Hematopoietic multipotent progenitor cell (in vitro differentiated cells): ENCODE measurements at regions not wholly inside any gene's neighbourhood (a gene's known extent, or its start where the extent isn't known, plus 50 kb on each side); places are given as distances from the start of the nearest gene placed in this dataset.

Experiments
- DNase-seq, 3 donors: peaks; one replicate each; pipeline ENCODE4 v3.0.0-alpha.2; 2011 to 2015; ENCODE audit warnings: low read depth in 2 of 3, low spot score in 2 of 3

DNA sequence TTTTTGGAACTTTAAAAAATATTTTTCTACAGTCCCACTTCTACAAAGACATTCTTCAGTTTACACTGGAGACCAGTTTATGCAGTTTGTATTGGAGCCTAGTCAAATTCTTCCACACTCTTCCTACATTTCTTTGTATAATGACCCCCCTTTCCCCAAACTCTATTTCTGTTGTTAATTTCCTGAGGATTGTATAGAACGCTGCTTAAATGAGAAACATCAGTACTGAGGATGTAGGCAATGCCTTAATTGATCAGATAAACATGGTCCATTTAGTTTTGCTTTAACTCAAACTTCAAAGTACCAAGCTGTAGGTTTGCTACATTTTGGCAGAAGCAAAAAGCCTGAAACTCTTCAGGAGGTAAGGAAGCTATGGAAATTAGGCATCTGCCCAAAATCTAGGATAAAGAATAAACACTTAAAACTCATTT lies 155.5 kb downstream of the SLC7A11 start:
- no peak for DNase-seq

DNA sequence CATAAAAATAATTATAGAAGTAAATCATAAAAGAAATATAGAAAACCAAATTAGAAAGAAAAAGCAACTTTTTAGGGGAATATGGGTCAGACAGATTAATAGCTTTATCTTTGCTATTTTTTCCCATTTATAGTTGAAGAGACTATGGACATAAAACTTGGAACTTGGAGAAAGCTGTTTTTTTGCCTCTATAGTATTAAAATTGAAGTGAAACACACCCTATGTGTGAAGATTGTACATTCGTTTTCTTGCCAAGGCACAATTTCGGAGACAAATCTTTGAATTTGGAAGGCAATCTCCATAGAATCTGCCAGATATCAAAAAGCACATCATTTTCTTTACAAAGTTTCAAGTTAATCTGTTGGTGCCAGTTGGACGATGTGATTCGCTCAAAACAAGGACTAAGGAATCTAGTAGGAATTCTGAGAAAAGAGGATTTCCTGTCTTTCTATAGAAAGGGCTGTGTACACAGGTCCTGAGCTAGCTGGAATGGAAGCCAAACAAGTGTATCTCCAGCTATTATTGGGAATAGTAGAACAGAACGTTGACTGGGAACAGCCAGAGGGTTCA lies 156.3 kb downstream of the SLC7A11 start:
- DNase-seq: no peak

DNA sequence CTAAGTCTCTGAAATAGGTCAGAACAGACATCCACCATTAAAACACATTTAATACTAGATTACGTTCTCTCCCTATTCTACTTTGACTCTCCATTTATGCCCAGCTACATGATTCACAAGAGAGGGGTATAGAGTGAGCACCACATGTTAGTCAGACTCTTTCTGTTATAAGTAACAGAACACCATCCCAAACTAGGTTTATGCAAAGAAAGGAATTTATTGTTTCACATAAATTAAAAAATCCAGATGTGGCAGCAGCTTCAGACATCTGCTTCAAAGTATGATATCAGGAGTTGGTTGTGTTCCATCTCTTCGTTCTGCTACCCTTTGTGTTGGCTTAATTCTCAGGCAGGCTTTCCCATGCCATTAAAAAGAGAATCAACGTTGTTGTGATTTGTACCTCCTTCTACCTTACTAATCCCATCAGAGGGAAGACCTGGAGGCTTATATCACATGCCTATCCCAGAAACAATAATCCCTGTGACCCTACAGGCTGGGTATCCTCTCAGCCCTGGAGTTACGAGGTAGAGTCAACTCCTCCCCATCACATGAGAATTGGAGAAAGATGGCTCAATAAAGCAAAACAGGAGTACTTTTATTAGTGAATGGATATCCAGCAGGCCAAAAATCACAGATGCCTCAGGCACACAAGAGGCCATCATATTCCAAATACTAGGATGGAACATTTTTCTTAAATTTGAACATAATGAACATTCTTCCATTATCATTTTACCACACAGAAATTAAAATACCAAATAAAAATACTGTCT lies 163.2 kb downstream of the SLC7A11 start:
- DNase-seq: no peak

DNA sequence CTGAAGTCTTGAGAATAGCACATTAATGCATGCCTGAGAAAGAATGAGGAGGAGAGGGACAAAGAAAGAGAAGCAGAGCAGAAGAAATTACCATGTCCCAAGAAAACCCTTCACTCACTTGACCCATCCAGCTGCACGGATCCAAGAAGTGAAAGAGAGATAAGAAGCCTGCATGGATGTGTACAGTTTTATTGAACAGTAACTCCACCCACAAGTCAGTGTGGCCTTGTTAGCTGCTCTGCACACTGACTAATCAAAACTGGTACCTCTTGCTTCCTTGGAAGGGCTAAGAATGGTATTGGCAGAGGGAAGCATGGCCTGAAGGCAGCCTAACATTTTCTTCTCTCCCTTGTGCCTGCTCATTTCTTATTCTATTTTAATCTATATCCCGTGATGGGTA lies 163.9 kb downstream of the SLC7A11 start:
- no peak for DNase-seq

DNA sequence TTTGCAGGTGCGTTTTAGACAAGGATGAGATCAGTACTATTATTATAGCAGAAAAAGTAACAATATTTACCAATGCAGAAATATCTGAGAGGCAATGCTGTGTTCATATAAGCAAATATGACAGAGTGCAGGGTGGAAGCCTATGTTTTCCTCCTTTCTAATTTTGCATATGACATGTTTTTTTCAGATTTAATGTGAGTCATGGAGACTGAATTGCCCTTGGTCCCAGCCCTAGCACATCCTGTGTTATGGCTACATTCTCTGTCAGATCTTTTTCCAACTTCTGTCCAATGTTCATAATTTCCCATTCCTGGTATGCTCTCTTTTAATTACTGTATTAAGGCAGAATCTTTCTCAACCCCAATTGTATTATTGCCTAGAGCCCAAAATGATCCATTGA lies 165.6 kb downstream of the SLC7A11 start:
- no peak for DNase-seq

- DNase-seq: no peak
Measured at GRCh38 chr4:138070816-138071215, 171.3 kb downstream of the SLC7A11 start.

DNA sequence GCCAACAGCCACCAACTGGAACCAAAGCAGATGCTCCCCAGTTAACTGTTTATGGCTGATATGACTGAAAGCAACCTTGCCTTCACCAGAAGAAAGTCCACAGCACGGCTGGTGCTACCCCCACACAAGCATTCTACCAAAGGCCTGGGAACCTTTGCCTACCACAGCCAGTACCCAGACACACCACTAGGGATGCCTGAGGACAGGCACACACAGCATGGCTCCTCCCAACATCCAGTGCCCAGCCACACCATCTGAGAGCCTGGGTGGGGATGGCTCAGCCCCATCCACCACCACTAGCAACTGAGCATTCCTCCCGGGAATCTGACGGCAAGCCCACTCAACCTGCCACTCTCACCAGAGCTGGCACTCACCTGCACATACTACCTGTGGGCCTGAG lies 178.6 kb downstream of the SLC7A11 start:
- no peak for DNase-seq

DNA sequence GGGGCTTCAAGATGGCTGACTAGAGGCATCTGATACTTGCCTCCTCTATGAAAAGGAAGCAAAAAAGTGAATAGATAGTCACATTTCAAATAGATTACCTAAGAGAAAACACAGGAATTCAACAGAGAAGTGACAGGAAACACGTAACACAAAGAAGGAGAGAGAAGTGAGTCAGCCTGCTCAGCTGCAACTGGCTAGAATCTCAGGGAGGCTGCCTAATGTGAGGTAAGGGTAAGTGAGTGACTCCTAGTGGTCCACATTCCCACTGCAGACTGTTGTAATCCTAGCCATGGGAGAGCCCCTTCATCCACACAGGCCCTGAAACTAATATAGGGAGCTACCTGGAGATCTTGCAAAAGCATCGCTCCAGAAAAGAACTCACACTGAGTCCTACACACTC lies 179.2 kb downstream of the SLC7A11 start:
- DNase-seq: no peak

GRCh38 chr4:138056541-138056940 lies 185.6 kb downstream of the SLC7A11 start:
- DNase-seq: no peak

DNA sequence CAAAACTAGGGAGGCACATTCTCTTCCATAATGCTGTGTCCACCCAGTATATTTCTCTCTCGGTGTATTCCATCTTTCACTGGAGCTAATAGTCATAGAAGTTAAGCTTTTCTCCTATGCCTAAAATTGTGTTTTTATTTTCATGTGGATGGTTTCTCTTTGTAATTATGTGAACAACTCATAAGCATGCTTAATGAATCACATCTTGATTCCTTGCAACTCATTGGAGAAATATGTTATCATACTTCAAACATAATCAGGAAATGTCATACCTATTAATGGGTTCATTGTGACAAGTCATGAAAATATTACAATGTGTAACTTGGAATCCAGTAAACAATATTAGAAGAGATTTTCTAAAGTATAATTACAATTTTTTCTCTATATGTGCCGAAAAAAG lies 186.3 kb downstream of the SLC7A11 start:
- no peak for DNase-seq

DNA sequence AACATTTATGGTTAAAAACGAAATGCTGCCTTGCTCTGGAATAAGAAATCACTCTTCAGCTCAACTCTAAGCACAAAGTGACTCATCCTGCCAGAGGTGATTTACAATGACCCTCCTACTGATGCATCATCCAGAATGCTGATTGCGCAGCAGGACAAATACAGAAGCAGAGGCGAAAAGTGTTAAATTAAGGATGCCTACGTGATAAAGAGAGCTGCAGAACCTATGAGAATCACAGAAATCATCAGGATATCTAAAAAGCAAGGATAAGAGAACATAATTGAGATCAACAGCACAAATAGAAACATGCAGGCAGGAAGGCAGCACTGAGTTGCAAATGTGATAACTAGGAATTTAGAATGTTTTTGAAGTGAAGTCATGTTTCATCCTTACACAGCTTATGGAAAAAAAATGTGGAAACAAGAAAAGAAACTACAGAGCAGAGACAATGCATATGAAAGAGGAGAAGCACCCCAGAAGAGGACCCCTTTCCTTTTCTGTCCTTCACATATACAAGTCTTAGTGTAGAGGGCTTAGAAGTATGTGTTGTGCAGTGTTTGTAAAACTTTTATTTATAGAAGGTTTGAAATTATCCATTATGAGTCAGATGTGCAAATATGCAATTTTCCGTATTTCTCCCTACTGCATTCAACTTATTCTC lies 188.4 kb downstream of the SLC7A11 start:
- no peak for DNase-seq

DNA sequence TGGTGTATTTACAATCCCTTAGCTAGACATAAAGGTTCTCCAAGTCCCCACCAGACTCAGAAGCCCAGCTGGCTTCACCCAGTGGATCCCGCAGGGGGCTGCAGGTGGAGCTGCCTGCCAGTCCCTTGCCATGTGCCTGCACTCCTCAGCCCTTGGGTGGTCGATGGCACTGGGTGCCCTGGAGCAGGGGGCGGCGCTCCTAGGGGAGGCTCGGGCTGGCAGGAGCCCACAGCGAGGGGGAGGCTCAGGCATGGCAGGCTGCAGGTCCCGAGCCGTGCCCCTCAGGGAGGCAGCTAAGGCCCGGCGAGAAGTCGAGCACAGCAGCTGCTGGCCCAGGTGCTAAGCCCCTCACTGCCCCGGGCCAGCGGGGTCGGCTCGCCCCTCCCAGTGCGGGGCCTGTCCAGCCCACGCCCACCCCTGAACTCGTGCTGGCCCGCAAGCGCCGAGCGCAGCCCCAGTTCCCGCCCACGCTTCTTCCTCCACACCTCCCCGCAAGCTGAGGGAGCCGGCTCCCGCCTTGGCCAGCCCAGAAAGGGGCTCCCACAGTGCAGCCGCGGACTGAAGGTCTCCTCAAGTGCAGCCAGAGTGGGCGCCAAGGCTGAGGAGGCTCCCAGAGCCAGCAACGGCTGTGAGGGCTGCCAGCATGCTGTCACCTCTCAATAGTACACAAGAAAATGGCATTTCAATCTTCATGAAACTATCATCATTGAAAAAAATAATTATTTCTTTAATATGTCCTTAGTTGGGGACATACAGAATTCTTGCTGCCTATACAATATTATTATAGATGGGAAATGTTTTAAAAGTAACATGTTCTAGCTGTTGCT lies 189.1 kb downstream of the SLC7A11 start:
- no peak for DNase-seq

GRCh38 chr4:138051157-138051556 lies 191.0 kb downstream of the SLC7A11 start:
- no peak for DNase-seq

DNA sequence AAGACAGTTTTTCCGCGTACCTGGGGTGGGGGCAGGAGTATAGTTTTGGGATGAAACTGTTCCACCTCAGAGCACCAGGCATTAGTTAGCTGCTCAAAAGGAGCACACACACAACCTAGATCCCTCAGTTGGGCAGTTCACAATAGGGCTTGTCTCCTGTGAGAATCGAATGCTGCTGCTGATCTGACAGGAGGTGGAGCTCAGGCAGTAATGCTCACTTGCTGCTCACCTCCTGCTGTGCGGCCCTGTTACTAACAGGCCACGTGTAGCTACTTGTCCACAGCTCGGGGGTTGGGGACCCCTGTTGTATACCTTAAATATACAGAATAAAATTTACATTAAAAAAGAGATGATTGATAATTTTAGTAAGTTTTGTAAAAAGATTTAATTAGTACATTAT lies 191.5 kb downstream of the SLC7A11 start:
- DNase-seq: no peak

GRCh38 chr4:138049355-138049754 lies 192.8 kb downstream of the SLC7A11 start:
- DNase-seq: no peak

DNA sequence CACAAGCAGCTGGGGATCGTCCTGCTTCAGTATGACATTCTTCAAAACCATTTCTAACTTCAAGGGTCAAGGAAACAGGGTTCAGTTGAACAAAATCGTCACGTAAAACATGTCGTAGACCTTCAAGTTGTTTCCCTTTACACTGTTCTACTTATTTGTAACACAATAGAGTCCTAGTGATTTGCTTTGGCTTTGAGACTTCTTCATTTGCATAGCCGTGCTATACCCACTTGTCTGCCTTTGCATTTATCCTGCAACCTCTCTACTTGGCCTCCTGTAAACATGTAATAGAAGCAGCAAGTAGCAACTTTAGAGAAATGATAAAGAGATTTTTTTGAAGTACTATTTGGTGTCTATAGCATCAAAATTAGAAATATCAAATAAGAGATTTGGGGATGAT lies 194.9 kb downstream of the SLC7A11 start:
- no peak for DNase-seq

GRCh38 chr4:138045036-138045435 lies 197.1 kb downstream of the SLC7A11 start:
- no peak for DNase-seq

GRCh38 chr4:138039010-138039409 lies 203.1 kb downstream of the SLC7A11 start:
- no peak for DNase-seq

GRCh38 chr4:138037696-138038095 lies 204.5 kb downstream of the SLC7A11 start:
- DNase-seq: no peak

DNA sequence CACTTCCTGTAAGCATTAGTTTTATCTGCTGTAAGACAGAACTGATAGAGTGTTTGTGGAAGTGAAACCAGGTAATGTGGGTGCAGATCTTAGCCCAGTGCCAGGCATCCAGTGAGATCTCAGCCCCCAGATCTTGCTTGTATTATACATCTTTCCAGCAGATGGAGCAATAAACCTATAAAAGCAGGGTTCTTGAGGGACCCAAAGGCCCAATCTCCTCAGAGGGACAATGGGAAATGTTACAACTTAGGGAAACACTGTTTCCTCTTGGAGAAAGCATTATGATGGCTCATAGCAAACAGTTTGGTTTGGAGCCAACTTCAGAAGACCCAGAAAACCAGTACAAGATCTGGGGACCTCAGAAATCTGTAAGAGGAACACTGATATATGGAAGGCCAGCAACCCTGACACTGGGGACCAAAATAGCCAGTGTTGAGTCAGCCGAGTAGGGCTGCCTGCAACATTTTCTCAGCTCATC lies 206.3 kb downstream of the SLC7A11 start:
- DNase-seq: peak in 2 of 3 donors; percentile 16 to 56

- no peak for DNase-seq
Measured at GRCh38 chr4:138034871-138035270, 207.3 kb downstream of the SLC7A11 start.
